ENCODE measurements at regions not wholly inside any gene's neighbourhood (a gene's known extent, or its start where the extent isn't known, plus 50 kb on each side); places are given as distances from the start of the nearest gene placed in this dataset.

DNA sequence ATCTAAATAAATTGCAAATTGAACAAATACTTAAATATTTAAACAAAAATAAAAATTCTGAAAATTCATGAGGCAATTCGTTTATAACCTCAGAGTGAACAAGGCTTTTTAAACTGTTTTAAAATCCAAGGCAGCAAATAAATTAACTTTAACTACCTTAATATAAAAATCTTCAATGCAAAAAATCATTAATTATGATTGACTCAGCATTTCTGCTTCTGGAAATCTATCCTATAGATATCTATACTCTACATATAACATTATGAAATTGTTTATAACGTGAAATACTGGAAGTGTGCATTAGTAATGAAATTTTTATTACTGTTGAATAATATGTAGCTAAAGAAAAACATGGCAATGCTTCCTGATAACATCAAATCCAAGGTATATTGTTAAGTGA, 92.4 kb downstream of the ADAMTS1 start:
- TF ChIP-seq, protein P1, sequence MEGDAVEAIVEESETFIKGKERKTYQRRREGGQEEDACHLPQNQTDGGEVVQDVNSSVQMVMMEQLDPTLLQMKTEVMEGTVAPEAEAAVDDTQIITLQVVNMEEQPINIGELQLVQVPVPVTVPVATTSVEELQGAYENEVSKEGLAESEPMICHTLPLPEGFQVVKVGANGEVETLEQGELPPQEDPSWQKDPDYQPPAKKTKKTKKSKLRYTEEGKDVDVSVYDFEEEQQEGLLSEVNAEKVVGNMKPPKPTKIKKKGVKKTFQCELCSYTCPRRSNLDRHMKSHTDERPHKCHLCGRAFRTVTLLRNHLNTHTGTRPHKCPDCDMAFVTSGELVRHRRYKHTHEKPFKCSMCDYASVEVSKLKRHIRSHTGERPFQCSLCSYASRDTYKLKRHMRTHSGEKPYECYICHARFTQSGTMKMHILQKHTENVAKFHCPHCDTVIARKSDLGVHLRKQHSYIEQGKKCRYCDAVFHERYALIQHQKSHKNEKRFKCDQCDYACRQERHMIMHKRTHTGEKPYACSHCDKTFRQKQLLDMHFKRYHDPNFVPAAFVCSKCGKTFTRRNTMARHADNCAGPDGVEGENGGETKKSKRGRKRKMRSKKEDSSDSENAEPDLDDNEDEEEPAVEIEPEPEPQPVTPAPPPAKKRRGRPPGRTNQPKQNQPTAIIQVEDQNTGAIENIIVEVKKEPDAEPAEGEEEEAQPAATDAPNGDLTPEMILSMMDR (IDR thresholded peaks at IDR 0.05) = no peak
- no peak for TF ChIP-seq POLR2AphosphoS5 (IDR thresholded peaks at IDR 0.05; ENCODE audit: low read depth, low read length)
- TF ChIP-seq, protein P2, sequence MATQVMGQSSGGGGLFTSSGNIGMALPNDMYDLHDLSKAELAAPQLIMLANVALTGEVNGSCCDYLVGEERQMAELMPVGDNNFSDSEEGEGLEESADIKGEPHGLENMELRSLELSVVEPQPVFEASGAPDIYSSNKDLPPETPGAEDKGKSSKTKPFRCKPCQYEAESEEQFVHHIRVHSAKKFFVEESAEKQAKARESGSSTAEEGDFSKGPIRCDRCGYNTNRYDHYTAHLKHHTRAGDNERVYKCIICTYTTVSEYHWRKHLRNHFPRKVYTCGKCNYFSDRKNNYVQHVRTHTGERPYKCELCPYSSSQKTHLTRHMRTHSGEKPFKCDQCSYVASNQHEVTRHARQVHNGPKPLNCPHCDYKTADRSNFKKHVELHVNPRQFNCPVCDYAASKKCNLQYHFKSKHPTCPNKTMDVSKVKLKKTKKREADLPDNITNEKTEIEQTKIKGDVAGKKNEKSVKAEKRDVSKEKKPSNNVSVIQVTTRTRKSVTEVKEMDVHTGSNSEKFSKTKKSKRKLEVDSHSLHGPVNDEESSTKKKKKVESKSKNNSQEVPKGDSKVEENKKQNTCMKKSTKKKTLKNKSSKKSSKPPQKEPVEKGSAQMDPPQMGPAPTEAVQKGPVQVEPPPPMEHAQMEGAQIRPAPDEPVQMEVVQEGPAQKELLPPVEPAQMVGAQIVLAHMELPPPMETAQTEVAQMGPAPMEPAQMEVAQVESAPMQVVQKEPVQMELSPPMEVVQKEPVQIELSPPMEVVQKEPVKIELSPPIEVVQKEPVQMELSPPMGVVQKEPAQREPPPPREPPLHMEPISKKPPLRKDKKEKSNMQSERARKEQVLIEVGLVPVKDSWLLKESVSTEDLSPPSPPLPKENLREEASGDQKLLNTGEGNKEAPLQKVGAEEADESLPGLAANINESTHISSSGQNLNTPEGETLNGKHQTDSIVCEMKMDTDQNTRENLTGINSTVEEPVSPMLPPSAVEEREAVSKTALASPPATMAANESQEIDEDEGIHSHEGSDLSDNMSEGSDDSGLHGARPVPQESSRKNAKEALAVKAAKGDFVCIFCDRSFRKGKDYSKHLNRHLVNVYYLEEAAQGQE (IDR thresholded peaks at IDR 0.05; ENCODE audit: insufficient read depth in 1 of 2, low read depth in 2 of 2, low read length in 1 of 2) = no peak
- no peak for TF ChIP-seq SIN3A (IDR thresholded peaks at IDR 0.05; ENCODE audit: borderline replicate concordance, insufficient read depth, low read depth, low read length)
